OCI-LY1 (cell line): ENCODE measurements at regions not wholly inside any gene's neighbourhood (a gene's known extent, or its start where the extent isn't known, plus 50 kb on each side); places are given as distances from the start of the nearest gene placed in this dataset.

Source experiments
- EZH2 ChIP-seq: fragments of 200-600 bp; sonication (generic), shearing (Covaris generic); IDR thresholded peaks from 2 replicates; pipeline ENCODE4 v1.8.0; 2017; ENCODE audit warnings: borderline replicate concordance, mixed run types, mild to moderate bottlenecking, antibody characterized with exemption, low read length, moderate library complexity, mixed read lengths
- TF ChIP-seq, protein P1 (sequence below): fragments of 200-600 bp; sonication (generic), shearing (Covaris generic); IDR thresholded peaks from 2 replicates; pipeline ENCODE4 v1.5.1; 2017; ENCODE audit warnings: mild to moderate bottlenecking, antibody characterized with exemption, low read length, moderate library complexity, mixed read lengths

DNA sequence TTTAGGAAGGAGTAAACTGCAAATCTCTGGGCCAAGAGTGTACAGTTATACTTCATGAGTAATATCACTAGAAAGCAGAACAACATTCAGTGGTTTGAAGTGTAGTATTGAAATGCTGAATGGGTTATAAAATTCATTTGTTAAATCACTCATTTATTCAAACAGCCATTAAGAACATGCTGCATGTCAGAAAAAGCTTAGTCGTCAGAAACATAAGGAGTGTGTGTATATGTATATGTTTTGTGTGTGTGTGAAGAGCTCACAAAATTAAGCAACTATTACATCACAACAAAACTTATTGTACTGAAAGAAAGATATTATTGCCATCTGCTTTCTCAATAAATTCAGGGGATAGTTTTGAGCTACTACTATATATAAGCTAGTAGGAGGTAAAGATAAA is 165.4 kb upstream of the PCDH9 start:
- TF ChIP-seq, protein P1, sequence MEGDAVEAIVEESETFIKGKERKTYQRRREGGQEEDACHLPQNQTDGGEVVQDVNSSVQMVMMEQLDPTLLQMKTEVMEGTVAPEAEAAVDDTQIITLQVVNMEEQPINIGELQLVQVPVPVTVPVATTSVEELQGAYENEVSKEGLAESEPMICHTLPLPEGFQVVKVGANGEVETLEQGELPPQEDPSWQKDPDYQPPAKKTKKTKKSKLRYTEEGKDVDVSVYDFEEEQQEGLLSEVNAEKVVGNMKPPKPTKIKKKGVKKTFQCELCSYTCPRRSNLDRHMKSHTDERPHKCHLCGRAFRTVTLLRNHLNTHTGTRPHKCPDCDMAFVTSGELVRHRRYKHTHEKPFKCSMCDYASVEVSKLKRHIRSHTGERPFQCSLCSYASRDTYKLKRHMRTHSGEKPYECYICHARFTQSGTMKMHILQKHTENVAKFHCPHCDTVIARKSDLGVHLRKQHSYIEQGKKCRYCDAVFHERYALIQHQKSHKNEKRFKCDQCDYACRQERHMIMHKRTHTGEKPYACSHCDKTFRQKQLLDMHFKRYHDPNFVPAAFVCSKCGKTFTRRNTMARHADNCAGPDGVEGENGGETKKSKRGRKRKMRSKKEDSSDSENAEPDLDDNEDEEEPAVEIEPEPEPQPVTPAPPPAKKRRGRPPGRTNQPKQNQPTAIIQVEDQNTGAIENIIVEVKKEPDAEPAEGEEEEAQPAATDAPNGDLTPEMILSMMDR = no peak
- TF ChIP-seq EZH2 = no peak
